Calu3 (cell line): ENCODE measurements at regions not wholly inside any gene's neighbourhood (a gene's known extent, or its start where the extent isn't known, plus 50 kb on each side); places are given as distances from the start of the nearest gene placed in this dataset.

Experiments used
- BruUV-seq: library from RNA; stranded (reverse); fragments of 400-500 nt; replicated peaks from 2 replicates; lab custom pipeline; 2021; lab: Mats Ljungman, UMichigan
- CTCF ChIA-PET: fragments of 300-600 bp; sonication (Branson Sonifier 250); formaldehyde crosslinking; loops from one replicate; lab custom pipeline; 2022; ENCODE audit warnings: antibody characterized with exemption; lab: Charles Lee
- DNase-seq: peaks from one replicate; pipeline ENCODE4 v3.0.0; 2022
- H3K27ac Mint-ChIP-seq: one replicate; pipeline ENCODE4 v1.8.0; 2022; ENCODE audit warnings: mixed read lengths; ENCODE audit not compliant: unreplicated experiment
- H3K27me3 Mint-ChIP-seq: one replicate; pipeline ENCODE4 v1.8.0; 2022; ENCODE audit warnings: mixed read lengths; ENCODE audit not compliant: unreplicated experiment
- H3K36me3 Mint-ChIP-seq: one replicate; pipeline ENCODE4 v1.8.0; 2022; ENCODE audit warnings: mild to moderate bottlenecking, moderate library complexity, mixed read lengths; ENCODE audit not compliant: insufficient read depth, unreplicated experiment
- H3K4me1 Mint-ChIP-seq: one replicate; pipeline ENCODE4 v1.8.0; 2022; ENCODE audit warnings: mild to moderate bottlenecking, low read depth, mixed read lengths; ENCODE audit not compliant: unreplicated experiment
- H3K4me3 Mint-ChIP-seq: one replicate; pipeline ENCODE4 v1.8.0; 2022; ENCODE audit warnings: mild to moderate bottlenecking, low read depth, moderate library complexity, mixed read lengths; ENCODE audit not compliant: unreplicated experiment
- H3K9me3 Mint-ChIP-seq: one replicate; pipeline ENCODE4 v1.8.0; 2022; ENCODE audit warnings: low read depth, mixed read lengths; ENCODE audit not compliant: unreplicated experiment
- CTCF ChIP-seq: fragments of 200-600 bp; IDR thresholded peaks from one replicate; pipeline ENCODE4 v1.8.0; 2022; ENCODE audit warnings: antibody characterized with exemption; ENCODE audit not compliant: unreplicated experiment
- intact Hi-C: fragments of 100-400 bp; cut with micrococcal nuclease; formaldehyde crosslinking; loops from one replicate; pipeline ENCODE4 v1.10.0; 2022; ENCODE audit not compliant: unreplicated experiment

GRCh38 chr19:56983171-56983570, 136.6 kb upstream of the USP29 start:
- Mint-ChIP-seq H3K36me3 (no peaks in the 10 kb centered on the region), H3K4me1 (no peaks in the 10 kb centered on the region), H3K27ac (no peak overlapping the region), H3K27me3 (no peaks in the 10 kb centered on the region), H3K4me3 (no peak overlapping the region), H3K9me3 (peaks cover 31% of the 10 kb centered on the region)
- DNase-seq: no peak
- intact Hi-C loops: no loop called here
- no TSS peak for BruUV-seq
- TF ChIP-seq CTCF: no peak
- CTCF ChIA-PET: no interaction called here

GRCh38 chr19:56983804-56984203, 136.0 kb upstream of the USP29 start:
- Mint-ChIP-seq H3K4me1 (no peaks in the 10 kb centered on the region), H3K9me3 (peaks cover 33% of the 10 kb centered on the region), H3K36me3 (no peaks in the 10 kb centered on the region), H3K4me3 (no peak overlapping the region), H3K27ac (no peak overlapping the region), H3K27me3 (no peaks in the 10 kb centered on the region)
- no peak for TF ChIP-seq CTCF
- CTCF ChIA-PET: no interaction called here
- DNase-seq: no peak
- BruUV-seq: no TSS peak
- intact Hi-C loops: no loop called here

GRCh38 chr19:56986386-56986785, 133.4 kb upstream of the USP29 start:
- CTCF ChIA-PET: no interaction called here
- no peak for TF ChIP-seq CTCF
- no TSS peak for BruUV-seq
- H3K36me3 Mint-ChIP-seq: no peaks in the 10 kb centered on the region
- intact Hi-C loops: no loop called here
- no peaks in the 10 kb centered on the region for H3K27me3 Mint-ChIP-seq
- no peaks in the 10 kb centered on the region for H3K4me1 Mint-ChIP-seq
- no peak for DNase-seq
- no peak overlapping the region for H3K4me3 Mint-ChIP-seq
- H3K9me3 Mint-ChIP-seq: peaks cover 33% of the 10 kb centered on the region
- no peak overlapping the region for H3K27ac Mint-ChIP-seq

GRCh38 chr19:56987184-56987583, 132.6 kb upstream of the USP29 start:
- intact Hi-C loops: no loop called here
- DNase-seq: no peak
- CTCF ChIA-PET: interaction anchor here (0.7 kb wide), 1 partner anchor 15 kb away, joined by 3 read pairs; no protein-coding TSS in a partner anchor
- H3K4me3 Mint-ChIP-seq: no peak overlapping the region
- no peak overlapping the region for H3K27ac Mint-ChIP-seq
- peaks cover 28% of the 10 kb centered on the region for H3K9me3 Mint-ChIP-seq
- no peaks in the 10 kb centered on the region for H3K36me3 Mint-ChIP-seq
- TF ChIP-seq CTCF: no peak
- no peaks in the 10 kb centered on the region for H3K27me3 Mint-ChIP-seq
- BruUV-seq: no TSS peak
- no peaks in the 10 kb centered on the region for H3K4me1 Mint-ChIP-seq
